Thymus (tissue), 11 donors: ENCODE measurements at regions not wholly inside any gene's neighbourhood (a gene's known extent, or its start where the extent isn't known, plus 50 kb on each side); places are given as distances from the start of the nearest gene placed in this dataset.

Experiments used
- DNase-seq, 9 donors: peaks; one replicate each; pipeline ENCODE4 v3.0.0-alpha.2; 2013; ENCODE audit warnings: low spot score in 9 of 9, low read depth in 6 of 9, missing footprints in 1 of 9
- H3K27ac ChIP-seq, 2 donors: one replicate each; pipeline ENCODE4 v1.5.1; 2013; ENCODE audit warnings: control low read depth in 1 of 2, low read depth in 1 of 2, low read length in 1 of 2, mild to moderate bottlenecking in 1 of 2, moderate library complexity in 1 of 2
- H3K27me3 ChIP-seq, 2 donors: one replicate each; pipeline ENCODE4 v1.5.1; 2013; ENCODE audit warnings: low read length in 1 of 2; ENCODE audit not compliant: control insufficient read depth in 2 of 2, insufficient read depth in 1 of 2
- H3K36me3 ChIP-seq, 2 donors: one replicate each; pipeline ENCODE4 v1.5.1; 2013; ENCODE audit warnings: low read length in 1 of 2, mild to moderate bottlenecking in 1 of 2, moderate library complexity in 1 of 2; ENCODE audit not compliant: control insufficient read depth in 2 of 2, insufficient read depth in 2 of 2
- H3K4me1 ChIP-seq, 2 donors: one replicate each; pipeline ENCODE4 v1.5.1; 2013; ENCODE audit warnings: low read length in 2 of 2; ENCODE audit not compliant: control insufficient read depth in 2 of 2, insufficient read depth in 2 of 2
- H3K4me3 ChIP-seq, 2 donors: one replicate each; pipeline ENCODE4 v1.5.1; 2013; ENCODE audit warnings: low read length in 2 of 2, control low read depth in 1 of 2, mild to moderate bottlenecking in 1 of 2
- H3K9me3 ChIP-seq, 2 donors: one replicate each; pipeline ENCODE4 v1.5.1; 2013; ENCODE audit warnings: low read length in 1 of 2, mild to moderate bottlenecking in 1 of 2; ENCODE audit not compliant: control insufficient read depth in 2 of 2, insufficient read depth in 1 of 2
- WGBS: extraction: QIAGEN DNeasy Blood & Tissue Kit; methylation state at CpG from one replicate; pipeline ENCODE4 v1.1.7; 2013; 5-methylcytosine and 5-hydroxymethylcytosine counted together
- donor health status: healthy.

GRCh38 chr19:29271341-29271740, 58.4 kb upstream of the UQCRFS1 start:
- Histone ChIP-seq H3K36me3 (no peaks in the 10 kb centered on the region), H3K27ac (no peak overlapping the region), H3K9me3 (no peaks in the 10 kb centered on the region), H3K4me3 (no peak overlapping the region), H3K27me3 (no peaks in the 10 kb centered on the region), H3K4me1 (no peaks in the 10 kb centered on the region)
- no peak for DNase-seq
- WGBS: 94% methylated on average over 3 of the region's 3 CpGs

GRCh38 chr19:29271911-29272310, 59.0 kb upstream of the UQCRFS1 start:
- H3K36me3 ChIP-seq: no peaks in the 10 kb centered on the region
- H3K27me3 ChIP-seq: no peaks in the 10 kb centered on the region
- no peak for DNase-seq
- WGBS: 93% methylated on average over 4 of the region's 4 CpGs
- H3K27ac ChIP-seq: no peak overlapping the region
- H3K4me3 ChIP-seq: no peak overlapping the region
- H3K9me3 ChIP-seq: no peaks in the 10 kb centered on the region
- no peaks in the 10 kb centered on the region for H3K4me1 ChIP-seq

GRCh38 chr19:29273000-29273640, 60.2 kb upstream of the UQCRFS1 start:
- H3K27me3 ChIP-seq: no peaks in the 10 kb centered on the region
- H3K36me3 ChIP-seq: no peaks in the 10 kb centered on the region
- no peaks in the 10 kb centered on the region for H3K9me3 ChIP-seq
- no peak overlapping the region for H3K4me3 ChIP-seq
- no peak for DNase-seq
- WGBS: 90% methylated on average over 8 of the region's 8 CpGs
- H3K4me1 ChIP-seq: no peaks in the 10 kb centered on the region
- no peak overlapping the region for H3K27ac ChIP-seq

- H3K4me1 ChIP-seq: no peaks in the 10 kb centered on the region
- no peaks in the 10 kb centered on the region for H3K27me3 ChIP-seq
These were observed 62.3 kb upstream of the UQCRFS1 start for GRCh38 chr19:29275266-29275665.

GRCh38 chr19:29277102-29277501, 64.2 kb upstream of the UQCRFS1 start:
- no peaks in the 10 kb centered on the region for H3K9me3 ChIP-seq
- no peaks in the 10 kb centered on the region for H3K36me3 ChIP-seq
- H3K27me3 ChIP-seq: no peaks in the 10 kb centered on the region
- no peak overlapping the region for H3K4me3 ChIP-seq
- H3K27ac ChIP-seq: no peak overlapping the region
- WGBS: 22% methylated on average over 7 of the region's 7 CpGs
- peak in 1 of 9 donors; percentile 11 for DNase-seq
- H3K4me1 ChIP-seq: no peaks in the 10 kb centered on the region

More at GRCh38 chr19:29275266-29275665, 62.3 kb upstream of the UQCRFS1 start:
- H3K9me3 ChIP-seq: no peaks in the 10 kb centered on the region
- H3K27ac ChIP-seq: no peak overlapping the region
- no peak for DNase-seq
- H3K4me3 ChIP-seq: no peak overlapping the region
- H3K36me3 ChIP-seq: no peaks in the 10 kb centered on the region
- WGBS: 96% methylated on average over 4 of the region's 4 CpGs

GRCh38 chr19:29278716-29279115, 65.8 kb upstream of the UQCRFS1 start:
- WGBS: 67% methylated on average over 3 of the region's 3 CpGs
- Histone ChIP-seq H3K4me3 (no peak overlapping the region), H3K36me3 (no peaks in the 10 kb centered on the region), H3K4me1 (no peaks in the 10 kb centered on the region), H3K27ac (no peak overlapping the region), H3K27me3 (no peaks in the 10 kb centered on the region), H3K9me3 (no peaks in the 10 kb centered on the region)
- DNase-seq: no peak

GRCh38 chr19:29283366-29283765, 70.4 kb upstream of the UQCRFS1 start:
- Histone ChIP-seq H3K9me3 (no peaks in the 10 kb centered on the region), H3K27me3 (no peaks in the 10 kb centered on the region), H3K36me3 (no peaks in the 10 kb centered on the region), H3K4me1 (no peaks in the 10 kb centered on the region), H3K27ac (no peak overlapping the region), H3K4me3 (no peak overlapping the region)
- 78% methylated on average over 3 of the region's 3 CpGs for WGBS
- DNase-seq: no peak

GRCh38 chr19:29285187-29285687, 72.3 kb upstream of the UQCRFS1 start:
- H3K4me3 ChIP-seq: no peak overlapping the region
- H3K27ac ChIP-seq: no peak overlapping the region
- no peaks in the 10 kb centered on the region for H3K27me3 ChIP-seq
- H3K4me1 ChIP-seq: no peaks in the 10 kb centered on the region
- no peaks in the 10 kb centered on the region for H3K9me3 ChIP-seq
- no peak for DNase-seq
- WGBS: 82% methylated on average over 6 of the region's 6 CpGs
- H3K36me3 ChIP-seq: no peaks in the 10 kb centered on the region

GRCh38 chr19:29285878-29286277, 72.9 kb upstream of the UQCRFS1 start:
- no peaks in the 10 kb centered on the region for H3K27me3 ChIP-seq
- H3K36me3 ChIP-seq: no peaks in the 10 kb centered on the region
- no peaks in the 10 kb centered on the region for H3K9me3 ChIP-seq
- WGBS: 33% methylated on average over 6 of the region's 6 CpGs
- H3K4me3 ChIP-seq: no peak overlapping the region
- DNase-seq: no peak
- no peak overlapping the region for H3K27ac ChIP-seq
- H3K4me1 ChIP-seq: no peaks in the 10 kb centered on the region
